ENCODE measurements at regions not wholly inside any gene's neighbourhood (a gene's known extent, or its start where the extent isn't known, plus 50 kb on each side); places are given as distances from the start of the nearest gene placed in this dataset.

GRCh38 chr21:24868117-24868516 is 739.2 kb downstream of the MRPL39 start:
- Histone ChIP-seq H3K4me3 (ENCODE audit: control insufficient read depth in 2 of 3, extremely low read depth in 1 of 3, insufficient read depth in 2 of 3, low read depth in 1 of 3, low read length in 3 of 3) (no peak overlapping the region), H3K9ac (ENCODE audit: control insufficient read depth, extremely low read depth, insufficient read depth, low read length) (no peak overlapping the region), H3K36me3 (ENCODE audit: control insufficient read depth in 2 of 2, extremely low read depth in 1 of 2, insufficient read depth in 2 of 2, low read length in 2 of 2) (no peaks in the 10 kb centered on the region), H3K27ac (ENCODE audit: control insufficient read depth, insufficient read depth, low read length) (no peak overlapping the region), H3K9me1 (ENCODE audit: control insufficient read depth, extremely low read depth, insufficient read depth, low read length) (no peaks in the 10 kb centered on the region), H3K4me2 (ENCODE audit: control insufficient read depth, extremely low read depth, insufficient read depth, low read depth, low read length) (no peak overlapping the region), H2AFZ (ENCODE audit: control insufficient read depth, low read length) (no peak overlapping the region), H3K27me3 (ENCODE audit: control insufficient read depth, extremely low read depth, insufficient read depth, low read length) (no peaks in the 10 kb centered on the region), H3K79me2 (ENCODE audit: control insufficient read depth, insufficient read depth, low read length) (no peaks in the 10 kb centered on the region), H4K20me1 (ENCODE audit: control insufficient read depth, extremely low read depth, insufficient read depth, low read length) (no peaks in the 10 kb centered on the region), H3K9me3 (ENCODE audit: control insufficient read depth, low read depth, low read length) (no peaks in the 10 kb centered on the region), H3K4me1 (ENCODE audit: control insufficient read depth, extremely low read depth, insufficient read depth, low read length) (no peaks in the 10 kb centered on the region)
- dilution Hi-C loops (cut with MboI; ENCODE audit: extremely low pct_ligation_motif_present, low sequenced_read_pairs): no loop called here
- DNase-seq (ENCODE audit: low read depth, low spot score) (no peak), FAIRE-seq (no peak)
- no peak for TF ChIP-seq EZH2 (IDR thresholded peaks at IDR 0.05; ENCODE audit: low read length)
- no peak for TF ChIP-seq CTCF (optimal IDR thresholded peaks at IDR 0.05 in 1 of 3, IDR thresholded peaks at IDR 0.05 in 1 of 3, conservative IDR thresholded peaks at IDR 0.05 in 1 of 3; ENCODE audit: extremely low read depth in 1 of 3, insufficient read depth in 2 of 3, low read length in 3 of 3)

GRCh38 chr21:24861471-24861870 is 745.8 kb downstream of the MRPL39 start:
- no peak overlapping the region for H3K9ac ChIP-seq (ENCODE audit: control insufficient read depth, extremely low read depth, insufficient read depth, low read length)
- no peaks in the 10 kb centered on the region for H3K4me1 ChIP-seq (ENCODE audit: control insufficient read depth, extremely low read depth, insufficient read depth, low read length)
- no peak overlapping the region for H2AFZ ChIP-seq (ENCODE audit: control insufficient read depth, low read length)
- FAIRE-seq (no peak), DNase-seq (ENCODE audit: low read depth, low spot score) (no peak)
- no peak overlapping the region for H3K4me2 ChIP-seq (ENCODE audit: control insufficient read depth, extremely low read depth, insufficient read depth, low read depth, low read length)
- no peaks in the 10 kb centered on the region for H3K27me3 ChIP-seq (ENCODE audit: control insufficient read depth, extremely low read depth, insufficient read depth, low read length)
- H3K4me3 ChIP-seq (ENCODE audit: control insufficient read depth in 2 of 3, extremely low read depth in 1 of 3, insufficient read depth in 2 of 3, low read depth in 1 of 3, low read length in 3 of 3): no peak overlapping the region
- no peaks in the 10 kb centered on the region for H4K20me1 ChIP-seq (ENCODE audit: control insufficient read depth, extremely low read depth, insufficient read depth, low read length)
- no peaks in the 10 kb centered on the region for H3K79me2 ChIP-seq (ENCODE audit: control insufficient read depth, insufficient read depth, low read length)
- TF ChIP-seq EZH2 (IDR thresholded peaks at IDR 0.05; ENCODE audit: low read length): no peak
- no peak for TF ChIP-seq CTCF (optimal IDR thresholded peaks at IDR 0.05 in 1 of 3, IDR thresholded peaks at IDR 0.05 in 1 of 3, conservative IDR thresholded peaks at IDR 0.05 in 1 of 3; ENCODE audit: extremely low read depth in 1 of 3, insufficient read depth in 2 of 3, low read length in 3 of 3)
- H3K27ac ChIP-seq (ENCODE audit: control insufficient read depth, insufficient read depth, low read length): no peak overlapping the region
- no peaks in the 10 kb centered on the region for H3K9me1 ChIP-seq (ENCODE audit: control insufficient read depth, extremely low read depth, insufficient read depth, low read length)
- H3K9me3 ChIP-seq (ENCODE audit: control insufficient read depth, low read depth, low read length): no peaks in the 10 kb centered on the region
- dilution Hi-C loops (cut with MboI; ENCODE audit: extremely low pct_ligation_motif_present, low sequenced_read_pairs): no loop called here
- no peaks in the 10 kb centered on the region for H3K36me3 ChIP-seq (ENCODE audit: control insufficient read depth in 2 of 2, extremely low read depth in 1 of 2, insufficient read depth in 2 of 2, low read length in 2 of 2)

Measured in keratinocyte (primary cell).